Astrocyte (in vitro differentiated cells and primary cell): ENCODE measurements at regions not wholly inside any gene's neighbourhood (a gene's known extent, or its start where the extent isn't known, plus 50 kb on each side); places are given as distances from the start of the nearest gene placed in this dataset.
"Not testable (repeated sequence)": the region's sequence is repeated elsewhere in the genome, so short reads cannot be mapped to it uniquely, and the experiment has no call there.

Experiments used
- DNase-seq: peaks from one replicate; pipeline ENCODE4 v3.0.0-alpha.2; 2010; ENCODE audit warnings: low read depth
- FAIRE-seq: peaks from 2 replicates; lab custom pipeline; 2011; peaks lifted over from hg19 to GRCh38; lab: Jason Lieb, UNC
- H2AFZ ChIP-seq: 2 replicates; pipeline ENCODE4 v1.6.0; 2012; ENCODE audit warnings: low read depth, low read length, inconsistent platforms
- H3K27ac ChIP-seq: 2 replicates; pipeline ENCODE4 v1.5.1; 2011; ENCODE audit warnings: low read depth, low read length, inconsistent platforms
- H3K27me3 ChIP-seq: 2 replicates; pipeline ENCODE4 v1.6.0; 2011; ENCODE audit warnings: low read length, inconsistent platforms; ENCODE audit not compliant: insufficient read depth
- H3K36me3 ChIP-seq: 2 replicates; pipeline ENCODE4 v1.5.1; 2011; ENCODE audit warnings: low read length, inconsistent platforms; ENCODE audit not compliant: insufficient read depth
- H3K4me1 ChIP-seq: 2 replicates; pipeline ENCODE4 v1.5.1; 2011; ENCODE audit warnings: low read length, inconsistent platforms; ENCODE audit not compliant: insufficient read depth
- H3K4me2 ChIP-seq: 2 replicates; pipeline ENCODE4 v1.6.0; 2012; ENCODE audit warnings: low read length, inconsistent platforms
- H3K4me3 ChIP-seq: 2 replicates; pipeline ENCODE4 v1.5.1; 2011; ENCODE audit warnings: low read depth, mild to moderate bottlenecking, low read length, inconsistent platforms; ENCODE audit not compliant: insufficient read depth
- H3K79me2 ChIP-seq: 2 replicates; pipeline ENCODE4 v1.6.0; 2012; ENCODE audit warnings: mild to moderate bottlenecking, low read length, inconsistent platforms; ENCODE audit not compliant: insufficient read depth
- H3K9ac ChIP-seq: 2 replicates; pipeline ENCODE4 v1.6.0; 2012; ENCODE audit warnings: mild to moderate bottlenecking, low read length, inconsistent platforms
- H3K9me3 ChIP-seq: 2 replicates; pipeline ENCODE4 v1.5.1; 2012; ENCODE audit warnings: low read depth, mild to moderate bottlenecking, low read length, inconsistent platforms; ENCODE audit not compliant: insufficient read depth
- H4K20me1 ChIP-seq: 2 replicates; pipeline ENCODE4 v1.6.0; 2012; ENCODE audit warnings: low read length, inconsistent platforms; ENCODE audit not compliant: insufficient read depth
- H3K27ac Mint-ChIP-seq: one replicate; pipeline ENCODE4 v1.8.0; 2021; ENCODE audit warnings: mild to moderate bottlenecking, mixed read lengths; ENCODE audit not compliant: unreplicated experiment
- H3K27me3 Mint-ChIP-seq: one replicate; pipeline ENCODE4 v1.8.0; 2021; ENCODE audit warnings: low read depth, mixed read lengths; ENCODE audit not compliant: unreplicated experiment
- H3K36me3 Mint-ChIP-seq: one replicate; pipeline ENCODE4 v1.8.0; 2021; ENCODE audit warnings: low read depth, mixed read lengths; ENCODE audit not compliant: unreplicated experiment
- H3K4me1 Mint-ChIP-seq: one replicate; pipeline ENCODE4 v1.8.0; 2021; ENCODE audit warnings: low read depth, mixed read lengths; ENCODE audit not compliant: unreplicated experiment
- H3K4me3 Mint-ChIP-seq: one replicate; pipeline ENCODE4 v1.8.0; 2021; ENCODE audit warnings: mild to moderate bottlenecking, moderate library complexity, mixed read lengths; ENCODE audit not compliant: unreplicated experiment
- H3K9me3 Mint-ChIP-seq: one replicate; pipeline ENCODE4 v1.8.0; 2021; ENCODE audit warnings: mild to moderate bottlenecking, mixed read lengths; ENCODE audit not compliant: unreplicated experiment
- EZH2 ChIP-seq: IDR thresholded peaks from 2 replicates; pipeline ENCODE4 v1.6.1; 2012; ENCODE audit warnings: mild to moderate bottlenecking, low read length, inconsistent platforms; ENCODE audit not compliant: insufficient read depth
- TF ChIP-seq, protein P1 (sequence below): IDR thresholded peaks from 2 replicates; pipeline ENCODE4 v1.5.1; 2011; ENCODE audit warnings: low read depth, mild to moderate bottlenecking, inconsistent platforms, low read length, moderate library complexity; ENCODE audit not compliant: insufficient read depth

- no peak overlapping the region for H3K27ac ChIP-seq
- no peak overlapping the region for H2AFZ ChIP-seq
- peaks cover 8% of the 10 kb centered on the region for H3K4me1 Mint-ChIP-seq
- H3K9ac ChIP-seq, result no peak overlapping the region
- H3K9me3 Mint-ChIP-seq, result peaks cover 1% of the 10 kb centered on the region
- H3K4me1 ChIP-seq, result no peaks in the 10 kb centered on the region
- no peak overlapping the region for H3K4me2 ChIP-seq
- TF ChIP-seq EZH2, result no peak
- TF ChIP-seq, protein P1, sequence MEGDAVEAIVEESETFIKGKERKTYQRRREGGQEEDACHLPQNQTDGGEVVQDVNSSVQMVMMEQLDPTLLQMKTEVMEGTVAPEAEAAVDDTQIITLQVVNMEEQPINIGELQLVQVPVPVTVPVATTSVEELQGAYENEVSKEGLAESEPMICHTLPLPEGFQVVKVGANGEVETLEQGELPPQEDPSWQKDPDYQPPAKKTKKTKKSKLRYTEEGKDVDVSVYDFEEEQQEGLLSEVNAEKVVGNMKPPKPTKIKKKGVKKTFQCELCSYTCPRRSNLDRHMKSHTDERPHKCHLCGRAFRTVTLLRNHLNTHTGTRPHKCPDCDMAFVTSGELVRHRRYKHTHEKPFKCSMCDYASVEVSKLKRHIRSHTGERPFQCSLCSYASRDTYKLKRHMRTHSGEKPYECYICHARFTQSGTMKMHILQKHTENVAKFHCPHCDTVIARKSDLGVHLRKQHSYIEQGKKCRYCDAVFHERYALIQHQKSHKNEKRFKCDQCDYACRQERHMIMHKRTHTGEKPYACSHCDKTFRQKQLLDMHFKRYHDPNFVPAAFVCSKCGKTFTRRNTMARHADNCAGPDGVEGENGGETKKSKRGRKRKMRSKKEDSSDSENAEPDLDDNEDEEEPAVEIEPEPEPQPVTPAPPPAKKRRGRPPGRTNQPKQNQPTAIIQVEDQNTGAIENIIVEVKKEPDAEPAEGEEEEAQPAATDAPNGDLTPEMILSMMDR, result no peak
- no peaks in the 10 kb centered on the region for H3K9me3 ChIP-seq
- no peak overlapping the region for H3K4me3 ChIP-seq
- no peak for FAIRE-seq
- no peaks in the 10 kb centered on the region for H3K79me2 ChIP-seq
- no peak overlapping the region for H3K4me3 Mint-ChIP-seq
- no peaks in the 10 kb centered on the region for H3K27me3 ChIP-seq
- H3K36me3 ChIP-seq, result no peaks in the 10 kb centered on the region
- H3K27me3 Mint-ChIP-seq, result no peaks in the 10 kb centered on the region
- H3K27ac Mint-ChIP-seq, result no peak overlapping the region
- no peak for DNase-seq
- no peaks in the 10 kb centered on the region for H3K36me3 Mint-ChIP-seq
- no peaks in the 10 kb centered on the region for H4K20me1 ChIP-seq
These were observed 1033.3 kb upstream of the FLRT2 start for GRCh38 chr14:84496677-84497076.

DNA sequence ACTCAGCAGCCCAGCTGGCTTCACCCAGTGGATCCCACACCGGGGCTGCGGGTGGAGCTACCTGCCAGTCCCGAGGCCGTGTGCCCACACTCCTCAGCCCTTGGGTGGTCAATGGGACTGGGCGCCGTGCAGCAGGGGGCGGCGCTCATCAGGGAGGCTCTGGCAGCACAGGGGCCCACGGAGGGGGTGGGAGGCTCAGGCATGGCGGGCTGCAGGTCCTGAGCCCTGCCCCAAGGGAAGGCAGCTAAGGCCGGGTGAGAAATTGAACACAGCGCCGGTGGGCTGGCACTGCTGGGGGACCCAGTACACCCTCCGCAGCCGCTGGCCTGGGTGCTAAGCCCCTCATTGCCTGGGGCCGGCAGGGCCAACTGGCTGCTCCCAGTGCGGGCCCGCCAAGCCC is 1017.1 kb upstream of the FLRT2 start:
- not testable (repeated sequence) for DNase-seq, H3K27ac ChIP-seq, H3K9me3 ChIP-seq, H3K9me3 Mint-ChIP-seq, FAIRE-seq, H3K27ac Mint-ChIP-seq, H3K4me1 ChIP-seq, H3K27me3 Mint-ChIP-seq, H3K4me3 ChIP-seq, H3K27me3 ChIP-seq, H4K20me1 ChIP-seq, H3K36me3 Mint-ChIP-seq, H3K4me1 Mint-ChIP-seq, H3K4me3 Mint-ChIP-seq, H3K4me2 ChIP-seq, H3K9ac ChIP-seq, H2AFZ ChIP-seq, H3K79me2 ChIP-seq, H3K36me3 ChIP-seq

- FAIRE-seq, result no peak
These were observed 1010.1 kb upstream of the FLRT2 start for GRCh38 chr14:84519836-84520235.

More at GRCh38 chr14:84519836-84520235, 1010.1 kb upstream of the FLRT2 start:
- Mint-ChIP-seq H3K9me3 (no peaks in the 10 kb centered on the region), H3K27me3 (peaks cover 2% of the 10 kb centered on the region), H3K27ac (no peak overlapping the region), H3K36me3 (no peaks in the 10 kb centered on the region), H3K4me3 (no peak overlapping the region), H3K4me1 (no peaks in the 10 kb centered on the region)
- H3K27me3 ChIP-seq, result no peaks in the 10 kb centered on the region
- no peak for DNase-seq
- H3K4me3 ChIP-seq, result no peak overlapping the region
- H3K4me2 ChIP-seq, result no peak overlapping the region
- no peaks in the 10 kb centered on the region for H3K36me3 ChIP-seq
- TF ChIP-seq, protein P1, result no peak
- no peak for TF ChIP-seq EZH2
- no peaks in the 10 kb centered on the region for H4K20me1 ChIP-seq
- no peaks in the 10 kb centered on the region for H3K79me2 ChIP-seq
- no peaks in the 10 kb centered on the region for H3K9me3 ChIP-seq
- H3K27ac ChIP-seq, result no peak overlapping the region
- no peak overlapping the region for H2AFZ ChIP-seq
- H3K4me1 ChIP-seq, result no peaks in the 10 kb centered on the region
- H3K9ac ChIP-seq, result no peak overlapping the region
